Loucy (cell line): ENCODE measurements at regions not wholly inside any gene's neighbourhood (a gene's known extent, or its start where the extent isn't known, plus 50 kb on each side); places are given as distances from the start of the nearest gene placed in this dataset.

Experiments used
- EZH2phosphoT487 ChIP-seq: fragments of 200-600 bp; IDR thresholded peaks from 2 replicates; pipeline ENCODE4 v1.6.1; 2018; ENCODE audit warnings: antibody characterized with exemption, mild to moderate bottlenecking, moderate library complexity, borderline replicate concordance
- TF ChIP-seq, protein P1 (sequence below): fragments of 200-600 bp; sonication (generic); conservative IDR thresholded peaks from 2 replicates; pipeline ENCODE4 v1.5.1; 2014; ENCODE audit warnings: mild to moderate bottlenecking, antibody characterized with exemption, low read length

- TF ChIP-seq, protein P1, sequence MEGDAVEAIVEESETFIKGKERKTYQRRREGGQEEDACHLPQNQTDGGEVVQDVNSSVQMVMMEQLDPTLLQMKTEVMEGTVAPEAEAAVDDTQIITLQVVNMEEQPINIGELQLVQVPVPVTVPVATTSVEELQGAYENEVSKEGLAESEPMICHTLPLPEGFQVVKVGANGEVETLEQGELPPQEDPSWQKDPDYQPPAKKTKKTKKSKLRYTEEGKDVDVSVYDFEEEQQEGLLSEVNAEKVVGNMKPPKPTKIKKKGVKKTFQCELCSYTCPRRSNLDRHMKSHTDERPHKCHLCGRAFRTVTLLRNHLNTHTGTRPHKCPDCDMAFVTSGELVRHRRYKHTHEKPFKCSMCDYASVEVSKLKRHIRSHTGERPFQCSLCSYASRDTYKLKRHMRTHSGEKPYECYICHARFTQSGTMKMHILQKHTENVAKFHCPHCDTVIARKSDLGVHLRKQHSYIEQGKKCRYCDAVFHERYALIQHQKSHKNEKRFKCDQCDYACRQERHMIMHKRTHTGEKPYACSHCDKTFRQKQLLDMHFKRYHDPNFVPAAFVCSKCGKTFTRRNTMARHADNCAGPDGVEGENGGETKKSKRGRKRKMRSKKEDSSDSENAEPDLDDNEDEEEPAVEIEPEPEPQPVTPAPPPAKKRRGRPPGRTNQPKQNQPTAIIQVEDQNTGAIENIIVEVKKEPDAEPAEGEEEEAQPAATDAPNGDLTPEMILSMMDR: no peak
- TF ChIP-seq EZH2phosphoT487: no peak
These were observed 413.5 kb downstream of the NPHP4 start for GRCh38 chr1:5578690-5579089.
